H1 (cell line): ENCODE measurements at regions not wholly inside any gene's neighbourhood (a gene's known extent, or its start where the extent isn't known, plus 50 kb on each side); places are given as distances from the start of the nearest gene placed in this dataset.

Experiments
- CTCF ChIA-PET: fragments of 300-600 bp; sonication (Branson Sonifier 250); formaldehyde crosslinking; loops from one replicate; lab custom pipeline; 2021; ENCODE audit not compliant: partially characterized antibody; lab: Charles Lee
- POLR2A ChIA-PET: fragments of 300-600 bp; sonication (Branson Sonifier 250); formaldehyde crosslinking; loops from one replicate; lab custom pipeline; 2021; ENCODE audit warnings: inconsistent platforms; ENCODE audit not compliant: partially characterized antibody; lab: Charles Lee
- DNase-seq, 2 experiments: peaks; one replicate each; pipeline versions ENCODE4 v3.0.0 to v3.0.0-alpha.2; 2010 to 2022; ENCODE audit warnings: low spot score in 2 of 2, low read depth in 1 of 2, mixed read lengths in 1 of 2
- FAIRE-seq: peaks from 2 replicates; lab custom pipeline; 2011; peaks lifted over from hg19 to GRCh38; lab: Jason Lieb, UNC
- H2AFZ ChIP-seq: 2 replicates; pipeline ENCODE4 v1.8.1; 2012; ENCODE audit warnings: low read length, inconsistent platforms
- H2AK5ac ChIP-seq: 2 replicates; pipeline ENCODE4 v1.6.1; 2013; ENCODE audit warnings: low read depth, low read length
- H2BK120ac ChIP-seq: replicated peaks from 2 replicates; pipeline ENCODE3; 2013; ENCODE audit warnings: low read depth, low read length, inconsistent platforms
- H2BK12ac ChIP-seq: 2 replicates; pipeline ENCODE4 v1.6.1; 2013; ENCODE audit warnings: low read depth, low read length
- H2BK15ac ChIP-seq: 2 replicates; pipeline ENCODE4 v1.6.1; 2013; ENCODE audit warnings: low read length
- H2BK20ac ChIP-seq: 2 replicates; pipeline ENCODE4 v1.6.1; 2013; ENCODE audit warnings: low read length
- H2BK5ac ChIP-seq: 2 replicates; pipeline ENCODE4 v1.6.1; 2013; ENCODE audit warnings: low read depth, low read length
- H3K14ac ChIP-seq: 2 replicates; pipeline ENCODE4 v1.6.1; 2013; ENCODE audit warnings: inconsistent platforms; ENCODE audit not compliant: insufficient read length
- H3K18ac ChIP-seq: 2 replicates; pipeline ENCODE4 v1.6.1; 2013; ENCODE audit warnings: low read length; ENCODE audit errors: extremely low read depth
- H3K23ac ChIP-seq: 2 replicates; pipeline ENCODE4 v1.6.1; 2013; ENCODE audit warnings: inconsistent platforms; ENCODE audit not compliant: insufficient read length
- H3K23me2 ChIP-seq: 2 replicates; pipeline ENCODE4 v1.6.1; 2013; ENCODE audit warnings: low read depth, low read length
- H3K27ac ChIP-seq: 2 replicates; pipeline ENCODE4 v1.6.1; 2011; ENCODE audit warnings: low read depth, low read length, inconsistent platforms
- H3K27me3 ChIP-seq, 4 experiments: replicated peaks in 1 of 4; 1 replicate in 1 of 4; 2 replicates in 3 of 4; pipeline versions ENCODE4 v1.6.1 to v1.8.1; 2011 to 2013; ENCODE audit warnings: low read length in 3 of 4, mild to moderate bottlenecking in 3 of 4, inconsistent platforms in 2 of 4, mixed read lengths in 2 of 4, moderate library complexity in 1 of 4; ENCODE audit not compliant: control insufficient read depth in 3 of 4, insufficient read depth in 3 of 4; ENCODE audit errors: extremely low read depth in 1 of 4
- H3K36me3 ChIP-seq, 4 experiments: 2 replicates each; pipeline versions ENCODE4 v1.6.1 to v1.8.1; 2011 to 2013; ENCODE audit warnings: mild to moderate bottlenecking in 4 of 4, low read length in 3 of 4, moderate library complexity in 2 of 4, control low read depth in 1 of 4, inconsistent platforms in 1 of 4; ENCODE audit not compliant: insufficient read depth in 4 of 4, control insufficient read depth in 2 of 4
- H3K4ac ChIP-seq: replicated peaks from 2 replicates; pipeline ENCODE3; 2013; ENCODE audit warnings: low read length, low read depth, mixed read lengths, inconsistent platforms; ENCODE audit not compliant: insufficient read length
- H3K4me1 ChIP-seq, 4 experiments: replicated peaks in 1 of 4; 1 replicate in 1 of 4; 2 replicates in 3 of 4; pipeline versions ENCODE4 v1.6.1 to v1.8.1; 2011 to 2013; ENCODE audit warnings: low read length in 3 of 4, inconsistent platforms in 2 of 4, mixed read lengths in 1 of 4; ENCODE audit not compliant: insufficient read depth in 4 of 4, control insufficient read depth in 3 of 4
- H3K4me2 ChIP-seq, 2 experiments: 2 replicates each; pipeline versions ENCODE4 v1.6.1 to v1.8.1; 2011 to 2013; ENCODE audit warnings: low read depth in 2 of 2, low read length in 2 of 2, control low read depth in 1 of 2, inconsistent platforms in 1 of 2, mild to moderate bottlenecking in 1 of 2; ENCODE audit not compliant: insufficient read depth in 1 of 2
- H3K4me3 ChIP-seq, 4 experiments: fragments of 200-600, 300-600 bp in 1 of 4; sonication (generic), shearing (Covaris generic), sonication (Bioruptor Twin) in 1 of 4; 2 replicates each; pipeline versions ENCODE4 v1.5.1 to v1.8.1; 2011 to 2016; ENCODE audit warnings: low read length in 4 of 4, low read depth in 3 of 4, control low read depth in 2 of 4, inconsistent platforms in 2 of 4, mild to moderate bottlenecking in 2 of 4, mixed read lengths in 1 of 4, moderate library complexity in 1 of 4; ENCODE audit not compliant: insufficient read depth in 2 of 4; ENCODE audit errors: extremely low read depth in 1 of 4
- H3K56ac ChIP-seq: replicated peaks from 2 replicates; pipeline ENCODE3; 2013; ENCODE audit warnings: low read depth, mild to moderate bottlenecking, mixed read lengths, low read length, inconsistent platforms; ENCODE audit not compliant: insufficient read length
- H3K79me1 ChIP-seq: 2 replicates; pipeline ENCODE4 v1.6.1; 2013; ENCODE audit warnings: low read depth, low read length, control low read depth
- H3K79me2 ChIP-seq, 2 experiments: 2 replicates each; pipeline versions ENCODE4 v1.6.1 to v1.8.1; 2012 to 2013; ENCODE audit warnings: low read length in 2 of 2, mild to moderate bottlenecking in 2 of 2, inconsistent platforms in 1 of 2; ENCODE audit not compliant: insufficient read depth in 2 of 2, control insufficient read depth in 1 of 2
- H3K9ac ChIP-seq, 4 experiments: replicated peaks in 1 of 4; 1 replicate in 1 of 4; 2 replicates in 3 of 4; pipeline versions ENCODE4 v1.6.1 to v1.8.1; 2011 to 2013; ENCODE audit warnings: low read depth in 3 of 4, low read length in 3 of 4, control low read depth in 2 of 4, mild to moderate bottlenecking in 2 of 4, moderate library complexity in 2 of 4, inconsistent platforms in 1 of 4; ENCODE audit errors: extremely low read depth in 1 of 4
- H3K9me3 ChIP-seq, 2 experiments: 2 replicates each; pipeline versions ENCODE4 v1.6.1 to v1.8.1; 2012 to 2013; ENCODE audit warnings: mild to moderate bottlenecking in 2 of 2, moderate library complexity in 2 of 2, control low read depth in 1 of 2, inconsistent platforms in 1 of 2, low read depth in 1 of 2, low read length in 1 of 2, mixed read lengths in 1 of 2; ENCODE audit not compliant: insufficient read depth in 2 of 2
- H4K20me1 ChIP-seq, 2 experiments: replicated peaks in 1 of 2; 2 replicates each; pipeline versions ENCODE3 to v1.8.1; 2011 to 2013; ENCODE audit warnings: inconsistent platforms in 2 of 2, low read length in 2 of 2, mild to moderate bottlenecking in 1 of 2; ENCODE audit not compliant: insufficient read depth in 2 of 2, control insufficient read depth in 1 of 2
- H4K5ac ChIP-seq: 2 replicates; pipeline ENCODE4 v1.6.1; 2013; ENCODE audit warnings: low read length, low read depth, mixed read lengths, inconsistent platforms; ENCODE audit not compliant: insufficient read length
- H4K8ac ChIP-seq: 2 replicates; pipeline ENCODE4 v1.8.0; 2013; ENCODE audit warnings: mild to moderate bottlenecking, moderate library complexity, low read length, inconsistent platforms; ENCODE audit not compliant: insufficient read depth; ENCODE audit errors: extremely low read depth
- H4K91ac ChIP-seq: replicated peaks from 2 replicates; pipeline ENCODE3; 2013; ENCODE audit warnings: low read length, mixed read lengths, inconsistent platforms; ENCODE audit not compliant: insufficient read length
- TBP ChIP-seq: IDR thresholded peaks from 2 replicates; pipeline ENCODE4 v1.6.1; 2011; ENCODE audit warnings: low read depth, low read length, improper control_type of control experiment
- YY1 ChIP-seq: IDR thresholded peaks from 2 replicates; pipeline ENCODE4 v1.6.1; 2011; ENCODE audit warnings: low read depth, mild to moderate bottlenecking, low read length
- WGBS, 2 experiments: shearing (Covaris generic) in 1 of 2; methylation state at CpG; one replicate each; pipeline versions ENCODE4 v1.1.6 to v1.1.7; 2013 to 2015; ENCODE audit warnings: low lambda C conversion rate in 2 of 2, mixed read lengths in 2 of 2, inconsistent platforms in 1 of 2, low coverage in 1 of 2, missing lambda C conversion rate in 1 of 2; ENCODE audit not compliant: insufficient replicate concordance in 2 of 2, insufficient coverage in 1 of 2, insufficient read length in 1 of 2; ENCODE audit errors: extremely low coverage in 1 of 2, missing lambda C conversion rate in 1 of 2; 5-methylcytosine and 5-hydroxymethylcytosine counted together

DNA sequence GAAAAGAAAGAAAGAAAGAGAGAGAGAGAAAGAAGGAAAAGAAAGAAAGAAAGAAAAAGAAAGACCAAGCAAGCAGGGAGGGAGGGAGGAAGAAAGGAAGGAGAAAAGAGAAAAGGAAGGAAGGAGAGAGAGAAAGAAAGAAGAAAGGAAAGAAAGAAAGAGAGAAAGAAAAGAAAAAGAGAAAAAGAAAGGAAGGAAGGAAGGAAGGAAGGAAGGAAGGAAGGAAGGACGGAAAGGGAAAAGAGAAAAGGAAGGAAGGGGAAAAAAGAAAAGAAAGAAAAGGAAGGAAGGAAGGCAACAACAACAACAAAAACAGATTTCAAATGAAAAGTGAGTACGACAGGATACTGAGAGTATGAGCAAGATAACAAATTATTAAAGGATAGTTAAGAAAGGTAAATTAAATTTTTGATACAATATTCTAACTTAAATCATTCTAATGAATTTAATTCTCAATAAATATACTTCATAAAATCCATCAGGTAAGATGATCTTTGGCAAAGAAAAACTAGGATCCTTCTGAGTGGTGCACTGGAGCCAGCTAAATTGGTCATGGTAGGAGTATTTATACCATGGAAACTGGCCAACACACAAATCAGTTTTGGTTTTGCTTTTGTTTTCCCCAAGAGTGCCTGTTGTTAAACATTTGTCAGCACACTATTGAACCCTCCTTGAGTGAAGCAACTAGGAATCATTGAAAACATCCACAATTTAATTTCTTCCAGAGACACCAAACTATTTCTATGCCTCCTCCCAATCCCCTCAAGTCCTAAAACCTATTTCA is 56.1 kb upstream of the DYRK2 start:
- no peak overlapping the region for H3K56ac ChIP-seq
- no peak overlapping the region for H2BK15ac ChIP-seq
- no peak overlapping the region for H4K91ac ChIP-seq
- FAIRE-seq = no peak
- H3K23ac ChIP-seq = no peak overlapping the region
- H2BK120ac ChIP-seq = no peak overlapping the region
- H3K9me3 ChIP-seq = 0 out of 4 replicates have a peak, but pooled peaks cover 0 to under 1% of the 10 kb centered on the region in 2 experiments
- no peak overlapping the region for H3K27ac ChIP-seq
- H3K36me3 ChIP-seq = no peaks in the 10 kb centered on the region
- H3K18ac ChIP-seq = no peak overlapping the region
- no peak for DNase-seq
- no peak overlapping the region for H2BK20ac ChIP-seq
- no peaks in the 10 kb centered on the region for H3K27me3 ChIP-seq
- no peak overlapping the region for H4K5ac ChIP-seq
- 93% methylated on average over 2 of the region's 2 CpGs; no CpG with 5 or more reads in 1 of the 2 experiments for WGBS, 2 experiments
- H3K9ac ChIP-seq = no peak overlapping the region
- H2BK5ac ChIP-seq = no peak overlapping the region
- no peak overlapping the region for H3K14ac ChIP-seq
- H2AFZ ChIP-seq = peak overlapping the region; percentile 36; the same call in 1 of the 2 replicates
- H3K79me1 ChIP-seq = no peaks in the 10 kb centered on the region
- H2AK5ac ChIP-seq = no peak overlapping the region
- H3K4me3 ChIP-seq = no peak overlapping the region
- H3K23me2 ChIP-seq = no peaks in the 10 kb centered on the region
- no peak overlapping the region for H3K4ac ChIP-seq
- H4K20me1 ChIP-seq = no peaks in the 10 kb centered on the region
- H3K4me2 ChIP-seq = no peak overlapping the region
- POLR2A ChIA-PET = interaction anchor here (0.8 kb wide), 1 partner anchor 35 kb away, joined by 3 read pairs; no protein-coding TSS in a partner anchor
- CTCF ChIA-PET = interaction anchor here (0.7 to 1.5 kb wide), 3 partner anchors 12 to 151 kb away, joined by 3 read pairs; no protein-coding TSS in a partner anchor
- no peak overlapping the region for H4K8ac ChIP-seq
- H3K79me2 ChIP-seq = no peaks in the 10 kb centered on the region
- H2BK12ac ChIP-seq = no peak overlapping the region
- H3K4me1 ChIP-seq = 0 out of 7 replicates have a peak, but pooled peaks cover 0 to 2% (median 0%) of the 10 kb centered on the region in 4 experiments
- no peak for TF ChIP-seq TBP
- TF ChIP-seq YY1 = no peak
